DOHH2 (cell line): ENCODE measurements at regions not wholly inside any gene's neighbourhood (a gene's known extent, or its start where the extent isn't known, plus 50 kb on each side); places are given as distances from the start of the nearest gene placed in this dataset.

ENCODE experiments used
- H3F3A ChIP-seq: fragments of 200-600 bp; sonication (generic), shearing (Covaris generic); 2 replicates; pipeline ENCODE4 v1.6.0; 2016; ENCODE audit warnings: antibody characterized with exemption, mild to moderate bottlenecking; ENCODE audit not compliant: control insufficient read depth, insufficient read depth
- H3K27ac ChIP-seq: fragments of 200-600 bp; sonication (generic); 2 replicates; pipeline ENCODE4 v1.5.1; 2014; ENCODE audit warnings: low read depth, mild to moderate bottlenecking, low read length, moderate library complexity
- H3K27me3 ChIP-seq: fragments of 200-600 bp; sonication (generic); 2 replicates; pipeline ENCODE4 v1.6.1; 2014; ENCODE audit warnings: mild to moderate bottlenecking, low read length, mixed read lengths; ENCODE audit not compliant: control insufficient read depth
- H3K36me3 ChIP-seq: fragments of 200-600 bp; sonication (generic); 2 replicates; pipeline ENCODE4 v1.6.1; 2014; ENCODE audit warnings: mild to moderate bottlenecking, low read length, moderate library complexity, mixed read lengths; ENCODE audit not compliant: control insufficient read depth
- H3K4me1 ChIP-seq: fragments of 200-600 bp; sonication (generic); 2 replicates; pipeline ENCODE4 v1.6.1; 2014; ENCODE audit warnings: mild to moderate bottlenecking, low read length, mixed read lengths; ENCODE audit not compliant: control insufficient read depth
- H3K4me2 ChIP-seq: fragments of 200-600 bp; sonication (generic); 2 replicates; pipeline ENCODE4 v1.6.0; 2014; ENCODE audit warnings: mild to moderate bottlenecking, low read length, moderate library complexity
- H3K4me3 ChIP-seq: fragments of 200-600 bp; sonication (generic); 2 replicates; pipeline ENCODE4 v1.5.1; 2014; ENCODE audit warnings: mild to moderate bottlenecking, low read length, mixed read lengths
- H3K79me2 ChIP-seq: fragments of 200-600 bp; sonication (generic); 2 replicates; pipeline ENCODE4 v1.6.1; 2014; ENCODE audit warnings: mild to moderate bottlenecking, low read length, mixed read lengths; ENCODE audit not compliant: control insufficient read depth
- H3K9me2 ChIP-seq: fragments of 200-600 bp; sonication (generic); replicated peaks from 2 replicates; pipeline ENCODE4 v1.6.1; 2014; ENCODE audit warnings: mild to moderate bottlenecking, low read length, mixed read lengths; ENCODE audit not compliant: control insufficient read depth
- H3K9me3 ChIP-seq: fragments of 200-600 bp; sonication (generic); 2 replicates; pipeline ENCODE4 v1.6.1; 2014; ENCODE audit warnings: antibody characterized with exemption, low read length, mixed read lengths; ENCODE audit not compliant: control insufficient read depth, insufficient read depth
- H4K20me1 ChIP-seq: fragments of 200-600 bp; sonication (generic); 2 replicates; pipeline ENCODE4 v1.6.0; 2014; ENCODE audit warnings: low read depth, mild to moderate bottlenecking, antibody characterized with exemption, low read length, moderate library complexity; ENCODE audit not compliant: control insufficient read depth, insufficient read depth
- CTCF ChIP-seq: fragments of 200-600 bp; sonication (generic); IDR thresholded peaks from one replicate; pipeline ENCODE4 v1.5.1; 2014; ENCODE audit warnings: antibody characterized with exemption, mild to moderate bottlenecking, low read depth, low read length; ENCODE audit not compliant: poor library complexity, severe bottlenecking
- EZH2phosphoT487 ChIP-seq: fragments of 200-600 bp; sonication (generic); IDR thresholded peaks from 2 replicates; pipeline ENCODE4 v1.6.1; 2017; ENCODE audit warnings: borderline replicate concordance, mild to moderate bottlenecking, antibody characterized with exemption, low read length, moderate library complexity, mixed read lengths

- H3K27me3 ChIP-seq, result no peaks in the 10 kb centered on the region
- TF ChIP-seq CTCF (no peak), EZH2phosphoT487 (no peak)
Measured at GRCh38 chrX:20670611-20671010, 403.9 kb upstream of the RPS6KA3 start.

GRCh38 chrX:20668550-20668949 lies 401.8 kb upstream of the RPS6KA3 start:
- Histone ChIP-seq H3K4me2 (no peak overlapping the region), H3K36me3 (no peaks in the 10 kb centered on the region), H3K4me1 (no peaks in the 10 kb centered on the region), H3F3A (no peaks in the 10 kb centered on the region), H3K27me3 (no peaks in the 10 kb centered on the region), H3K27ac (no peak overlapping the region), H3K79me2 (no peaks in the 10 kb centered on the region), H3K9me2 (no peaks in the 10 kb centered on the region), H4K20me1 (no peaks in the 10 kb centered on the region), H3K4me3 (no peak overlapping the region), H3K9me3 (no peaks in the 10 kb centered on the region)
- TF ChIP-seq CTCF (no peak), EZH2phosphoT487 (no peak)

More at GRCh38 chrX:20670611-20671010, 403.9 kb upstream of the RPS6KA3 start:
- Histone ChIP-seq H3K36me3 (no peaks in the 10 kb centered on the region), H3K4me3 (no peak overlapping the region), H3K27ac (no peak overlapping the region), H3K4me1 (no peaks in the 10 kb centered on the region), H3K9me2 (no peaks in the 10 kb centered on the region), H3K9me3 (no peaks in the 10 kb centered on the region), H3F3A (no peaks in the 10 kb centered on the region), H3K4me2 (no peak overlapping the region), H4K20me1 (no peaks in the 10 kb centered on the region), H3K79me2 (no peaks in the 10 kb centered on the region)

- Histone ChIP-seq H3F3A (no peaks in the 10 kb centered on the region), H3K27ac (no peak overlapping the region), H4K20me1 (no peaks in the 10 kb centered on the region), H3K79me2 (no peaks in the 10 kb centered on the region), H3K9me3 (no peaks in the 10 kb centered on the region), H3K4me3 (no peak overlapping the region), H3K27me3 (no peaks in the 10 kb centered on the region), H3K4me2 (no peak overlapping the region), H3K4me1 (no peaks in the 10 kb centered on the region), H3K36me3 (no peaks in the 10 kb centered on the region), H3K9me2 (no peaks in the 10 kb centered on the region)
- TF ChIP-seq CTCF, result no peak
- no peak for TF ChIP-seq EZH2phosphoT487
Measured at GRCh38 chrX:20666331-20666730, 399.6 kb upstream of the RPS6KA3 start.

GRCh38 chrX:20665481-20665880 lies 398.8 kb upstream of the RPS6KA3 start:
- no peaks in the 10 kb centered on the region for H3K4me1 ChIP-seq
- no peak for TF ChIP-seq EZH2phosphoT487
- no peak for TF ChIP-seq CTCF
- no peaks in the 10 kb centered on the region for H3K9me3 ChIP-seq
- H3K27ac ChIP-seq, result no peak overlapping the region
- H3K4me3 ChIP-seq, result no peak overlapping the region
- H4K20me1 ChIP-seq, result no peaks in the 10 kb centered on the region
- H3K36me3 ChIP-seq, result no peaks in the 10 kb centered on the region
- no peaks in the 10 kb centered on the region for H3K79me2 ChIP-seq
- H3K27me3 ChIP-seq, result no peaks in the 10 kb centered on the region
- no peak overlapping the region for H3K4me2 ChIP-seq
- no peaks in the 10 kb centered on the region for H3K9me2 ChIP-seq
- no peaks in the 10 kb centered on the region for H3F3A ChIP-seq
